Hepatic stellate cell (primary cell): ENCODE measurements at regions not wholly inside any gene's neighbourhood (a gene's known extent, or its start where the extent isn't known, plus 50 kb on each side); places are given as distances from the start of the nearest gene placed in this dataset.
A peak's percentile ranks its signal among the peaks of the same experiment; 100 is the strongest.

Source experiments
- DNase-seq: peaks from one replicate; pipeline ENCODE4 v3.0.0; 2011; ENCODE audit warnings: low spot score

DNA sequence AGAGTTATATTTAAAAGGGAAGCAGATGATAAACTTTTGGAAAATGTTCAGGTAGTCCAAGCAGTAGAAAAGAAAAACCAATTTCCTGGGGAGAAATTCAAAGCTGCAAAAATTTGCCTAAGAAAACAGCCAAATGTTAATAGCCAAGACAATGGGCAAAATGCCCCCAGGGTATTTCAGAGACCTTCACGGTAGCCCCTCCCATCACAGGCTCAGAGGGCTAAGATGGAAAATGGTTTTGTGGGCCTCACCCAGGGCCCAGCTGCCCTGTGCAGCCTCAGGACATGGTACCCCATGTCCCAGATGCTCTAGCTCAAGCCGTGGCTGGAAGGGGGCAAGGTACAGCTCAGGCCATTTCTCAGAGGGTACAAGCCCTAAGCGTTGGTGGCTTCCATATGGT, 391.0 kb downstream of the ZIC4 start:
- DNase-seq, result no peak

DNA sequence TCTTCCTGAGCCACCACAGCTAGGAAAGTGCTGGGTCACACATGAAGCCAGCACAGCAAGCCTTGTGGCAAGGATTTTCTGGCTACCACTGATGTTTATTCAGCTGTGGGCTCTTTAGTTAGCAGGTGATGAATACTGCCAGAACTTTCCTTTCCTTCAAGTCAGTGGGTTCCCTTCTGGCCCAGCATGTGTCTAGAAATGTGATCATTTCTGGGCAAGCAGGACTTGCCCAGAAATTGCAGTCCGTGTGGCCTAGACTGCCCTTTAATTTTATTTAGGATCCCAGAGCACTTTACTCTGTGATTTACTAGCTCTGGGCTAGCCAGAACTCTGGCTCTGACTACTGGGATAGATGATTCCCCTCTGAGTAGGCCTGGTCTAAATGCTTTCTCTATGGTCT, 397.5 kb downstream of the ZIC4 start:
- DNase-seq, result no peak

DNA sequence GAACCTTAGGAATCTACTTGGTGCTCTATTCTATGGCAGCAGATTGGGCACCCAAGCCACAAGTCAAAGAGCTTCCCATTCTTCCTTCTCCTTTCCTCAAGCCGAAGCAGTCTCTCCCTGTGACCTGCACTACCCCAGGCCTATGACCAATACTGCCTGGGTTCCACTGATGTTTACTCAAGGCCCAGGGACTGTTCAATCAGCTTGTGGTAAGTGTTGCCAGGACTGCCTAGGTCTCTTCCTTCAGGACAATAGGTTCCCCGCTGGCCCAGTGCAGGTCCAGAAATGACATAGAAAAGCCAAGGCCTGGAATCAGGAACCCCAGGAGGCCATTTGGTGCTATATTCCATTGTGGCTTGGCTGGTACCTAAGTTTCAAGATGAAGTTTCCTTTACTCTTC, 397.9 kb downstream of the ZIC4 start:
- no peak for DNase-seq

DNA sequence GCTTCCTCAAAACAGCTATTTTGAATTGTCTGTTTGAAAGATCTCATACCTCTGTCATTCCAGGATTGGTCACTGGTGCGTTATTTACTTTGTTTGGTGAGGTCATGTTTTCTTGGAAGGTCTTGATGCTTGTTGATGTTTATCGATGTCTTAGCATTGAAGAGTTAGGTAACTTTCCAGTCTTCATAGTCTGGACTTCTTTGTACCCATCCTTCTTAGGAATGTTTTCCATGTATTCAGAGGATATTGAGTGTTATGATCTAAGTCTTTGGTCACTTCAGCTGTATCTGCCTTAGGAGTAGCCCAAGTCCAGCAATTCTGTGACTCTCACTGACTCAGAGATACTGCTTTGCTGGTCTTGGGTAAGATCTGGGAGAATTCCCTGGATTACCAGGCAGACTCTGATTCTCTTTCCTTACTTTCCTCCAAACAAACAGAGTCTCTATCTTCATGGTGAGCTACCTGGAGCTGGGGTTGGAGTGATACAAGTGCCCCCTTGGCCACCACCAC, 398.6 kb downstream of the ZIC4 start:
- DNase-seq, result no peak

DNA sequence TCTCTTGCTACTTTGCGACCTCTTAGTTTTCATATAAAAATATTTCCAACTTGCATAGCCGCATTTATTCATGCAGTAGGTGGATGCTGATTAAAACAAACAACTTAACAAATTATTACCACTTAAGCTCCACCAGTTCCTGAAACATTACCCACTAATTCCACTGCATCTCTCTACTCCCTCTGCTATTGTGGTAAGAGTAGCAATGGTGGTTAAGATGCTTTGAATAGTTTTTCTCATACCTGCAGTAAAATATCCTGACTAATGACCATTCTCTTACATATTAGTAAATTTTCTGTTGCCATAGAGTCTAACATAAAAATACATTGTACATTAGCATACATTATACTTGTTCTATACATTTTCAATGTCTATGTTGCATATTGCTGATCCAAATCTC, 397.6 kb upstream of the PLSCR5 start:
- no peak for DNase-seq

DNA sequence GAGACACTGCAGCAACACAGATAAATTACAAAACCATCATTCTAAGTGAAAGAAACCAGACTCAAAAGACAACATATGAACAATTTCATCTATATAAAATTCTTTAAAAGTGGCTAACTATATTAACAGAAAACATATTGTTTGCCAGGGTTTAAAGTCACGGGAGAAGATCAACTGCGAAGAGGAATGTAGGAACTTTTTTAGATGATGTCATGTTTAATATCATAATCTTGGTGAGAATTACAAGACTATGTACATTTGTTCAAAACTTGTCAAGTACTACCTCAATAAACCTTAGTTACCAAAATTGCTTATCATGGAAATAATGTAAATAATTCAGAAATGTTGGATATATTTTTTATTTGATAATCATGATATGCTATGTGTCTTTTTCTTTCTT, 395.1 kb upstream of the PLSCR5 start:
- DNase-seq, result no peak

DNA sequence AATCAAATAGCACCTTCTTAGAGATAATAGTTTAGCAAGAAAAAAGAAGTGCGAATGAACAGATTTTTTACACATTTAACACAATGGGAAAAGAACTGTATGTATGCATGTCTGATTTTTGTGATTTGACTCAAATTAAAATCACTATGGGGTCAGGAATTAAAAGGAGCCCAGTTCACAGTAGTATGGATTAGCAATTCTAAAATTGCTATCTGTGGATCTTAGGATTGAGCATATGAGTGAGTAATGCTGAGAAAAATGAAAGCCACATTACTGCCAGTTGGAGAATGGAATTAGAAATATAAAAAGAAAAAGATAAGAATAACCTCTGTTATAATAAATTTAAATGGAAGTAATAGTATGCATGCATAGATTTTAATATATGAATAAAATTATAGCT, 386.8 kb upstream of the PLSCR5 start:
- DNase-seq, result no peak

DNA sequence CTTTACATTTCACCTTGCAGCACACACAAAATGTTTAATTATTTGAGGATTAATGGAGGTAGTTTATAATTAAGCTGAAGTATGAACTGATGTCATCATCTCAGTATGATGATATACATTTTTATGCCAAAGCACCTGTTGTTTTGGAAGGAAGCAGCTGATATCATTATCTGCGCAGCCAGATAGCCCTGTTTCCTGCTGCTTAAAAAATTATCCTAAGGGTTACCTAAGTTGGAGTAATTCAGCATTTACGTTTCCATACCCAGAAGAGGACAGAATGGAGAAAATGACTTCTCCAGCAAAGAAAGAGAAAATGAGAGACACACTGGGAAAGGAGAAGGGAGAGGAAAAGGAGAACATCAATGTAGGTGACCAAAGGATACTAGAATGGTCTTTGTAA, 370.3 kb upstream of the PLSCR5 start:
- no peak for DNase-seq

DNA sequence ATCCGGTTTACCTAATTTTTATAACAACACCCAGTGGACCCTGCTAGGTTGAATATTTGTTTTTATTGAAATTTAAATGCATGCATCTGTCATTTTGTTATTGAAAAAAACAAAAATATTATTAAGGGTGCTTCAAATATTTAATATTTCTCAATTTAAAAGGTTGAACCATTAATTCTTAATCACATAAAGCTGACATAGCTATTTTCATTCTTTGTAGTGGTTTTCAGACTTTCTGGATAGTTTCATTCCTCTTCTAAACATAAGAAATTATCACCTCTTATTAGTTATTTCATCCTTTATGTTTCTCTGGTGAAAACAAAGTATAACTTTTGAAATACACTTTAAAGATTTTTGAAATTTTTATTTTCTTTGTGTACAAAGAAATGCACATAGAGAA, 369.9 kb upstream of the PLSCR5 start:
- no peak for DNase-seq

DNA sequence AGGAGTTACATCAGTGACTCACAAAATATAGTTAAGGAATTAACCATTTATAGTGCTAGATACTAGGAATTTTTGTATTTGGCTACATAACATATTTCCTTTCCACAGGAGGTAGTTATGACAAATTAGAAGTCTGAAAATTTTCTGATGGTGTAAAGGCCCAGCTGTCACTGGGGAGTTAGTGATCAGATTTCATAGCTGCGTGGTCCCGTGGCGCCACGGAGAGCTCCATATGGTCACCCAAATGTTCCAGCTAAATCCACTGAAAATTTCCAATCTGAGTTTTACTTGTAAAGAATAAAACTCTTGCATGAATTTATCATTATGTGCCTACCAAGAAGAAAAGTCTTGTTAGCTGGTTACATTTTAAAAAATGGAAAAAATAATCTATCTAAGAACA, 368.9 kb upstream of the PLSCR5 start:
- DNase-seq, result no peak

DNA sequence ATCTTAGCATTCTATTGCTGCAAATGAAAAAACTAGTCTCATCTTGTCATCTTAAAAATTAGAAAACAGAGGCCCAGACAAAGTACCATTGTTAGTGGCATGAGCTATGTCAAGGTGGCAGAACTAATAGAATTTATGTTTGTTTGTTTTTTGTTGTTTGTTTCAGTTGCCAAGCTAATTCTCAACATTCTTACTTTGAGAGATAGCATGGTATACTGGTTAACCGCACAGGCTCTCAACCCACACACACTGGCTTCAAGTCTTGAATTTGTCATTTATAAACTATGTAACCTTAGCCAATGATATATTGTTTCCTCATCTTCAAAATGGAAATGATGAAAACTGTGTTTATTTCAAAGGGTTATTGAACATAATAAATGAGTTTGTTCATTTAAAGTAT, 367.6 kb upstream of the PLSCR5 start:
- DNase-seq, result peak; percentile 7

DNA sequence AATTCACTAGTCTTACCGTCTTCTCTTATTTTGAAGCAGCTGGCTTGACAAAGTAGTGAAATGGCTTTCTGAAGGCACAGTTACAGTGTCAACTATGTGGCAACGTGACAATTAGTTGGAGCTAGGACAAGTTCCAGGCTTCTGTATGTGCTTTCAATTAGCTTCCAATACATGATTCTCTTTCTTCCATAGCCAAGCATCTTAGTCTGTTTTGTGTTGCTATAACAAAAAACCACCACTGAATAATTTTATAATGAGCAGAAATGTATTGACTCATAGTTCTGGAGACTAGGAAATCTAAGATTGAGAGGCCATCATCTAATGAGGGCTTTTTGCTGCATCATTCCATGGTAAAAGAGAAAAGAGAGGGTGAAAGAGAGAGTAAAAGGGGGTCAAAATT, 365.1 kb upstream of the PLSCR5 start:
- DNase-seq, result no peak

DNA sequence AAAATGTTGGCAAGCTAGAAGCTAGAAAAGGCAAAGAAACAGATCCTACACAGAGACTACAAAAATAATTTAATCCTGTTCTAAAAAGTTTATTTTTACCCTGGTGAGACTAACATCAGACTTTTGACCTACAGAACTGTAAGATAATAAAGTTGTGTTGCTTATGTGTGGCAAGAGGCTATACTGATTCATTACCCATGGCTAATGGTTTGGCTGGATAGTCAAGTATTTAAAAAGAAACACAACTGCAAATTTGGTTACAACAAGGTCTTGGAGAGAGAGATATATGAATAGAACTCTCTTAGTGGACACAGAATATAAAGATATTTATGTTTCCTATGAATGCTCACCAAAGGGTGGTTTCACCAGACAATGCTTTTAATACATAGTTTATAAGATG, 364.2 kb upstream of the PLSCR5 start:
- DNase-seq, result no peak

DNA sequence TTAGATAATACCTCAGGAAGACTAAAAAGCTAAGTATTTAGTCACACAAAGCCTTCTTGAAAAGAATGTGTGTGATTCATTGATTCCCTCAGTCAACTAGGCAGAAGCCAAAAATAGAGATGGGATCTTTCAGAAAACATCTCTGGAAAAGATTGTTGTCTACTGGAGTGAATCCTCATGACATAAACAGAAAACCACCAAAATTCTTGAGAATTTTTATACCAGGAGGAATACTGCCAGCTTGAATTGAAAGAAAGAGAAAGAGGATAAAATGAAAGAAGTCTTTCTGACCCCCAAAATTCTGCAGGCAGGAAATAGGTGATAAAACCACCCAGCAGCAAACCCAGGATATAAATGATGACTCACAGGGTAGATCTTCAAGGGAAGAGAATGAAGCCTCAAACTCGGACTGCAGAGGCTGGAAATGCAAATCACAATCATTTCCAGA, 363.1 kb upstream of the PLSCR5 start:
- DNase-seq, result peak; percentile 31

DNA sequence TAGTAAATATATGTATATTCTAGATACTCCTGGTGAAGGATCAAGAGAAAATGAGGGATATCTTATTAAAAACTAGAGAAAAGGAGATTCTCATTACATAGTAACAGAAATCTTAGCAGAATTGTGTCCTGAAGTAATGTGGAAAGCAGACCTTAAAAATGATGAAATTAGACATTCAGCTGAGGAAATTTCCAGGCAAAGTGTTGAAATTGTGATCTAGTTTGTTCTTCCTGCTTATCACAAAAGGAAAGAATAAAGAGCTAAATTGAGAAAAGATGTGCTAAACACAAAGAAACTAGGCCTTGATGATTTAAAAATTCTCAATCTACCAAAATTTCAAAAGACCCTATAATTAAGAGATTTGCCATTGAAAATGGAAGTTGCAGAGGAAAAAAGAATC, 362.6 kb upstream of the PLSCR5 start:
- DNase-seq, result no peak

DNA sequence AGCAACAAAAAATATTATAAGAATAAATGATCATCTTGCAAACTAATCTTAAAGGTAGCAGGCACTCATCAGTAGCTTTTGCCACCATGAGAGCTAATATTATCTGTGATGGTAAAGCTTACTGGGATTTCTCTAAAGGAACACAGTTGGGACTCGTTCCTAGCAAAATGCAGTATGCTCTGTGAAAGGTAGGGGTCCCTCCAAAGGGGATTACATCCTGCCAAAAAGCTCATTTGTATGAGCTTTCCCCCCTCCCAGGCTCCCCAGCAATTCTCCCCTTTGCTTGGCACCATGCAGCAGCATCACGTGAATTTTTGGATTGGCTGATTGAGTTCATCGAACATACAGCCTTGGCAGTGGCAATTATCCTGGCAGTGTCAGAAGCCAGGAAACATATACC, 361.0 kb upstream of the PLSCR5 start:
- DNase-seq, result no peak

DNA sequence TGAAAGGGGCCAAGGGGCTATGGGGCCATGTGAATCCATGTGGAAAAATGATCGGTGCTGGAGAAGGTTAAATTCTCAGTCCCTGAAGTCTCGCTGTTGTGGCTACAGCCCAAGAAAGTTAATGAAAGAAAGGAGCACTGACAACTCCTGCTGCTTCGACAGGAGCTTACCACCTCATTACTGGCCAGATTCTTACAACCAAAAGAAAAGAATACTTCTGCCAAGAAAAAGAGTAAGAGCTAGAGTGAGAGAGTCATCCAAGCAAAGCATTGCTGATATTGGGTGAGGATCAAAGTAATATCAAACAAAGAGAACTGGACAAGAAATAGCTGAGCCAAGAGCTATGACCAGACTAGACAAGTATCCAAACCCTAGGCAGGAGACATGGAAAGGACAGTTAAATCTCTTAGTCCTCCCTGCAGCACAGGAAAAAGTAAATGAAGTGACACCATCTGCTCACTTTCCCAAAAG, 348.4 kb upstream of the PLSCR5 start:
- DNase-seq, result no peak

DNA sequence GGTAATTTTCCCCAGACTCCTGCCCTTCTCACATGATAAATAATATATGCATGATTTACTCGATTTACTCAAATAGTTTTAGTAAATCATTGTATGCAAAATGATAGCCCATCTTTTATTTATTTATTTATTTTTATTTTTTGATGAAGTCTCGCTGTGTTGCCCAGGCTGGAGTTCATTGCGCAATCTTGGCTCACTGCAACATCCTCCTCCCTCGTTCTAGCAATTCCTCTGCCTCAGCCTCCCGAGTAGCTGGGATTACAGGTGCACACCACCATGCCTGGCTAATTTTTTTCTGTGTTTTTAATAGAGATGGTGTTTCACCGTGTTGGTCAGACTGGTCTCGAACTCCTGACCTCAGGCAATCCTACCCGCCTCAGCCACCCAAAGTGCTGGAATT, 343.8 kb upstream of the PLSCR5 start:
- no peak for DNase-seq

DNA sequence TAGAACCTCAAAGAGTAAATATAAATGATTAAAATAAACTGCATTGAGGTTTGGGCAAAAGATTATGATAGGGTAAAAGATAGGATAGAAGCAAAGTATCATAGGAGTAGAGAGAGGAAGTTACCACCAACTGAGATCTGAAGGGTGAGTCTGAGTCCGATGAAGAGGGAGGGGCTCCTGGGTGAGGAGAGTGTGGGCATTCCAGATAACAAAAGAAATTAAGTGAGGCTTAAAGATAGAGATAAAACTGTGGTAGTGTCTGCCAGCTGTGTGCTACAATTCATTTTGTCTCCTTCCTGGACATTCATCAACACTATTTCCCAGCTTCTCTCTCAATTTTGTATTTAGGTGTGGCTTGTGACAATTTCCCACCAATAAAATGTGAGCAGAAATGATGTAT, 343.0 kb upstream of the PLSCR5 start:
- DNase-seq, result no peak

DNA sequence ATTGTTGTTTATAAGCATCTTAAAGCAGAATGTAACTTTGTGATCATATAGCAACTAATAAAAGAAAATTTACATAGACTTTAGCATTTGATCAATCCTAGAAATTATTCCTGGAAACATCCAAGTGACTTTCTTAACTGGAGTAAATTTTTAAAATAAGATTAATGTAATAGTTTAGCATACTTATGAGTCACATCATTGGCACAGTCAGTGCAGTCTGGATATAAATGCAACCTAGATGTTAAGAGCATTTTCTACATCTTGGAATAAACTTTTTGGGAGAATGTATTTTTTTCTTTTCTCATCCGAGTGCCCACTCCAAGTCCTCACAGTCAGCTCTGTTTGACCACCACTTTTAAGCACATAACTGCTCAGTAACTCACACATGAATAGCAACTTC, 324.6 kb upstream of the PLSCR5 start:
- DNase-seq, result no peak

DNA sequence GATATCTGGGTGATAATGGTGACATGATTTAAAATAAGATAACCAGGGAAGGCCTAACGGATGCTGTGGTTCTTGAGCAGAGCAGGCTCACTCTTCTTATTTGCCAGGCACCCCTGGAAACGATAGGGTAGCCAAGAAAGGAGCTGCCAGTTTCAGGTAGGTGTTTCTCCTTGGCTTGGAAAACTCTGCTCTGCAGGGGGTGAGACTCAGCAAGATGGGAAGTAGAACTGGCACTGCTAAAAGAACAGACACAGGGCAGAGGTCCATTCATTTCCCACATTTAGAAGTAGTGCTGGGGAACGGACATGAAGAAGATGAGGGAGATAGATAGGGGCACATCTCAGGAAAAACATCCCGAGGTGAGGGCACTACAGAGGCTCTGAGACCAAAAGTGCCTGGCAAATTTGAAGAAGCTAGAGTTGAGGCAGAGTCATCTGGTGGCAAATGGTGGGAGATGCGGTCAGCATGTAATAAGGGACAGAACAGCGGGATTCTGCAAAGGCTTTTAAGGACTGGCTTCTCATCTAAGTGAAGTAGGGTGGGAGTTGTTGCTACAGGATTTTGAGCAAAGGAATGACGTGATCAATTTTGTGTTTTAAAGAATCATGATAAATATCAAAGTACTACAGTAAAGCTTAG, 323.4 kb upstream of the PLSCR5 start:
- DNase-seq, result no peak

DNA sequence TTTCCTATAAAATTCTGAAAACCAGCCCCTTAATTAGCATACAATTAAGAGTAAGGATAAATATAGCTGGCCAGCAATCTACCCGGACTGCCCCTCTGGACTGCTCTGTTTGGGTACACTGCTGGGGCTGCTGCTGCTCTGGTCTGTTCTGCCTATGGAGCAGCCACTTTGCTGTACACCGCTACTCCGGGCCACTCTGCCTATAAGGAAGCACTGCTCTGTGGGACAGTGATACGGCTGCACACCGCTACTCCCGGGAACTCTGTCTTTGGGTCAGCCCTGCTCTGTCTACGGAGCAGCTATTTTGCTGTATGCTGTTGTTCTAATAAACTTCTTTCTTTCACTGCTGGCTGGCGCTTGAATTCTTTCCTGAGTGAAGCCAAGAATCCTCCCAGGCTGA, 316.5 kb upstream of the PLSCR5 start:
- DNase-seq, result peak; percentile 1

DNA sequence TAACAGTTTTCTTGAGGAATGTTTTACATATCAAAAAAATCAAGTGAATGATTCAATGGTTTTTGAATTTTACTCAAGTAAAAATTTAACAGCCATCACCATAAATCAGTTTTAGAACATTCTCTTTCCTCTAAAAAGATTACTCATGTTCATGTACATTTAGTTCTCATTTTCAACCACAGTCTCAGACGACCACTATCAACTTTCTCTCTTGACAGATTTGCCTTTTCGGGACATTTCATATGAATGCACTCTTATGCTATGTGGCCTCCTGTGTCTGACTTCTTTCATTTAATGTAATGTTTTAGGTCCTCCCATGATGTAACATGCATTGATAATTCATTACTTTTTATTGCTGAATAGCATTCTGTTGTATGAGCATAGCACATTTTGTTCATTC, 309.3 kb upstream of the PLSCR5 start:
- no peak for DNase-seq

DNA sequence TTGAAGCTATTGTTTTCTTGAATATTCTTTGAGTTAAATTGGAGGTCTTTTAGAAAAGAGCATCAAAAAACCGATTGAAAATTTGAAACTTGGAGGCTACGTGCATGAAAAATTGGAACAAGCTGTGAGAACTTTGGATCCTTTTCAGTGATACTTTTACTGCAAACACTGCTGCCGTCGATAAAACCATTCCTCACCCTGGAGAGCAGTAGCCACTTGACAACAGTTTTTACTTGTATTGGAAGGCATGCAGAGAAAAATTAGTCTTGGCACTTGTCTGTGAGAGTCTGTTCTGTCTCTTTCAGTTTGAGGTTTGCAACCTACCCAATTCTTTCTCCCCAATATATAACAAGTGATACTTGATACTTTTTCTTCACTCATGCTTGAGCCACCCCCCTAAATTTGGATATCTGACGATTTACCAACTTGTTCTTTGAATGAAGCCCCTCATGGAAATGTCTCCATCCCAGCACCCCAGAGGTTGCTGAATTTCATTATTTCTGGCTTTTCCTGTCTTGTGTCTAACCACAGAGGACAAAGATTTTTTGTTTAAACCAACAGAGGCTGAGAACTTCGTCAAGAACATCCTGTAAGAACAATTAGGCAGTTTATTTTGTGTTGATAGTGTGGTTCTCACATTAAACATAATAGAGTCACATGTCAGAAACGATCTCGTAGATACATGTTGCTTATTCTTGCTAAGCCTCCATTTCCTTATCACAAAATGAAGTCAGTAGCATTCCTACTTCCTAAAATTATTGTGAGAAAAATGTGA, 307.3 kb upstream of the PLSCR5 start:
- DNase-seq, result no peak
